ENCODE measurements at regions not wholly inside any gene's neighbourhood (a gene's known extent, or its start where the extent isn't known, plus 50 kb on each side); places are given as distances from the start of the nearest gene placed in this dataset.

DNA sequence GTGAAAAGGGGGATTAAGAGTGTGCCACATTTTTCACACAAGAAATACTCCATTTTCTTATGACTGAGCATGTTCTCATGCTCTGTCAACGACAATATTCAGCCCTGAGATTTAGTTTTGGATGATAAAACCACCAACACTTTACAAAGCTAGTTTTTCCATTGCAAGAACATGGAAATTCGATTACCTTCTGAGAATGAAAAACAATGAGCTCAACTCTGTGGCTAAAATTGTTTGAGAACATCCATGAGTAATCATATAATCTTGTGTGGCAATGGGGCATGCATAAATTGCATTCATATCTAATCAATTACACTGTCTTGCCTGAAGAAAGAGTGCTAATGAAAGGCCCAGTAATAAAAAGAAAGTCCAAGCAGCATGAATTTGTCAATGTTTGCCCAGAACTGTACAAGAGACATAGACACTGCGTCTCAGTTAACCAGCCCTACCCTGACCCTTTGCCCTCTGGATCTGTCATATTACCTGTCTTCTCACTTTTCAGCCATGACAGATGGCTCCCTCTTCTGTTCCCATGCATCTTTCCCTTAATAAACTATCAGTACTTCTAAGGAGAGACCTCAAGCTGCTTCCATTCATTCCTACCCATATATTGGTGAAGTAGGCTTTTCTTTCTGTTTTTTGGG lies 253.4 kb downstream of the FAM76B start:
- no peak for TF ChIP-seq ZFX (IDR thresholded peaks at IDR 0.05)
- TF ChIP-seq POLR2AphosphoS5 (IDR thresholded peaks at IDR 0.05; ENCODE audit: low read depth, low read length): no peak
- no peak for TF ChIP-seq EZH2 (IDR thresholded peaks at IDR 0.05)
- TF ChIP-seq CTCF (IDR thresholded peaks at IDR 0.05 in 2 of 3, conservative IDR thresholded peaks at IDR 0.05 in 1 of 3; ENCODE audit: borderline replicate concordance in 1 of 3, insufficient read depth in 1 of 3, low read depth in 2 of 3, low read length in 2 of 3): 0 out of 6 replicates have a peak, but pooled peaks of 1 of the 3 experiments have one; percentile 4
- TF ChIP-seq, protein P1, sequence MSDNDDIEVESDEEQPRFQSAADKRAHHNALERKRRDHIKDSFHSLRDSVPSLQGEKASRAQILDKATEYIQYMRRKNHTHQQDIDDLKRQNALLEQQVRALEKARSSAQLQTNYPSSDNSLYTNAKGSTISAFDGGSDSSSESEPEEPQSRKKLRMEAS (IDR thresholded peaks at IDR 0.05): no peak
- TF ChIP-seq POLR2A (IDR thresholded peaks at IDR 0.05; ENCODE audit: borderline replicate concordance, extremely low read depth, insufficient read depth, insufficient read length): no peak
- TF ChIP-seq ATF3 (IDR thresholded peaks at IDR 0.05): no peak
- TF ChIP-seq YY1 (IDR thresholded peaks at IDR 0.05; ENCODE audit: extremely low read depth, insufficient replicate concordance, low read depth, low read length): no peak
- TF ChIP-seq RAD21 (IDR thresholded peaks at IDR 0.05; ENCODE audit: low read depth): no peak
- no peak for TF ChIP-seq JUND (IDR thresholded peaks at IDR 0.05)
- no peak for TF ChIP-seq ZNF274 (IDR thresholded peaks at IDR 0.05; ENCODE audit: low read depth, low read length)
- TF ChIP-seq TCF7L2 (IDR thresholded peaks at IDR 0.05; ENCODE audit: borderline replicate concordance, extremely low read depth, insufficient read depth, insufficient read length): no peak
- TF ChIP-seq, protein P2, sequence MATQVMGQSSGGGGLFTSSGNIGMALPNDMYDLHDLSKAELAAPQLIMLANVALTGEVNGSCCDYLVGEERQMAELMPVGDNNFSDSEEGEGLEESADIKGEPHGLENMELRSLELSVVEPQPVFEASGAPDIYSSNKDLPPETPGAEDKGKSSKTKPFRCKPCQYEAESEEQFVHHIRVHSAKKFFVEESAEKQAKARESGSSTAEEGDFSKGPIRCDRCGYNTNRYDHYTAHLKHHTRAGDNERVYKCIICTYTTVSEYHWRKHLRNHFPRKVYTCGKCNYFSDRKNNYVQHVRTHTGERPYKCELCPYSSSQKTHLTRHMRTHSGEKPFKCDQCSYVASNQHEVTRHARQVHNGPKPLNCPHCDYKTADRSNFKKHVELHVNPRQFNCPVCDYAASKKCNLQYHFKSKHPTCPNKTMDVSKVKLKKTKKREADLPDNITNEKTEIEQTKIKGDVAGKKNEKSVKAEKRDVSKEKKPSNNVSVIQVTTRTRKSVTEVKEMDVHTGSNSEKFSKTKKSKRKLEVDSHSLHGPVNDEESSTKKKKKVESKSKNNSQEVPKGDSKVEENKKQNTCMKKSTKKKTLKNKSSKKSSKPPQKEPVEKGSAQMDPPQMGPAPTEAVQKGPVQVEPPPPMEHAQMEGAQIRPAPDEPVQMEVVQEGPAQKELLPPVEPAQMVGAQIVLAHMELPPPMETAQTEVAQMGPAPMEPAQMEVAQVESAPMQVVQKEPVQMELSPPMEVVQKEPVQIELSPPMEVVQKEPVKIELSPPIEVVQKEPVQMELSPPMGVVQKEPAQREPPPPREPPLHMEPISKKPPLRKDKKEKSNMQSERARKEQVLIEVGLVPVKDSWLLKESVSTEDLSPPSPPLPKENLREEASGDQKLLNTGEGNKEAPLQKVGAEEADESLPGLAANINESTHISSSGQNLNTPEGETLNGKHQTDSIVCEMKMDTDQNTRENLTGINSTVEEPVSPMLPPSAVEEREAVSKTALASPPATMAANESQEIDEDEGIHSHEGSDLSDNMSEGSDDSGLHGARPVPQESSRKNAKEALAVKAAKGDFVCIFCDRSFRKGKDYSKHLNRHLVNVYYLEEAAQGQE (IDR thresholded peaks at IDR 0.05; ENCODE audit: low read depth): no peak

Measured in HCT116 (cell line).